HG02642 (cell line): ENCODE measurements at regions not wholly inside any gene's neighbourhood (a gene's known extent, or its start where the extent isn't known, plus 50 kb on each side); places are given as distances from the start of the nearest gene placed in this dataset.
A peak's percentile ranks its signal among the peaks of the same experiment; 100 is the strongest.

Experiments used
- ATAC-seq: cut with Tn5 transposase; IDR thresholded peaks from one replicate; pipeline ENCODE4 v1.9.1; 2021; ENCODE audit warnings: mild to moderate bottlenecking; ENCODE audit not compliant: unreplicated experiment, poor library complexity

DNA sequence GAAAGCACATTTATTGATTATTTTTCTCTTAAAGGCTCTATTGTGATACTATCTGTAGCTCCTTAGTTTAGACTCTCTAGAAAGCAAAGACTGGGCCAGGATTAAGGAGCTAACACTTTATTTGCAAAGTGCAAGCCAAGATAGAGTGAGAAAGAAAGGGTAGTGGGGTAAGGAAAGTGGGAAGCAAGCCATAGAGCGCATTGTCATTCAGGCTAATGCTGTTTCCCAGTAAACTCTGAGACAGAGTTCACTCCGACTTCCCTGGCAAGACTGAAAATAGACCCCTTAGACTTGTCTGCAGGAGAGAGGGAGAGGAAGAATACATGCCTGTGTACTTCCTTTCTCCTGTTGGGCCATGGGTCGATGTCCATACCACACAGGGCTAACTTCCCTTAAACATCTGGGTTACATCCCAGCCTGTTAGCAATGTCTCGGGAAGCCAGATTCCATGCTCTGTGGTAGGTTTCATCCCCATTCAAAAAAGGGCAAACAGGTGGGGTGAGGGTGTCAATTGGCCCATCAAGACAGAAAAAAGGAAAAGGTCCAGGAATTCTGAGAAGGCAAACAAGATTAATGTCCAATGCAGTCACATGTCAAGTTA is 875.8 kb upstream of the CELF2 start:
- ATAC-seq: no peak

- ATAC-seq: no peak
Observed at GRCh38 chr10:10146604-10147003, 871.1 kb upstream of the CELF2 start.

- no peak for ATAC-seq
Observed at GRCh38 chr10:10149899-10150298, 867.8 kb upstream of the CELF2 start.

DNA sequence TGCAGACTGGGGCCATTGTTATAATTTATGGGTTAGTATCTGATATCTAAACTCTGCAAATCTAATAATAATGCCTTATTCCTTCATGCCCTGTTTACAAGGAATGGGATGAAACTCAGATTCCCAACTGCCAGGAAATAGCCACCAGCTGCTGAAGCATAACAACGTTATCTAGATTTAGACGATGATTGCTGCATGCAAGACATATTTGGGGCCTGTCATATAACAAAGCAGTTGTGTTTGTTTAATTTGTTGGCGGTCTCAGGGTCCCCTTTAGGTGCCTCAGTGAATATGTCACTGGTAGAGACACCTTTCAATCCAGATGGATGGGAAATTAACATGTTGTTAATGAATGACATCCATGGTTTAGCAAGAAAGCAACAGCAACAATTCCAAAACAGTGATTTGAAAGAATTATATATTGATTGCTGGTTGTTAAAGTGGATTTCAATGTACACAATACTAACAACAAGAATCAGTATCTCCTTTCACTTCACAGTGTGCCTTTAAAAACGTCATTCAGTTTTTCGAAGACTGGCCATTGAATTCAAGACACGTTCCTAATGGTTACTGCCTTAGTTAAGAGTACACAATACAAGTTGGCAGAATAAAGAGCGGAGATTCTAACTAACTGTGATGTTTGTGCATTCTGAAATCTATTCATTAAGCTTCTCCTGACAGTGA is 860.6 kb upstream of the CELF2 start:
- ATAC-seq: no peak

- no peak for ATAC-seq
Observed at GRCh38 chr10:10160821-10161312, 856.8 kb upstream of the CELF2 start.

GRCh38 chr10:10164848-10165247 is 852.8 kb upstream of the CELF2 start:
- no peak for ATAC-seq

- no peak for ATAC-seq
Observed at GRCh38 chr10:10165415-10165814, 852.3 kb upstream of the CELF2 start.

- ATAC-seq: no peak
Observed at GRCh38 chr10:10178476-10178875, 839.2 kb upstream of the CELF2 start.

- ATAC-seq: no peak
Observed at GRCh38 chr10:10193848-10194247, 823.8 kb upstream of the CELF2 start.

GRCh38 chr10:10196701-10197100 is 821.0 kb upstream of the CELF2 start:
- ATAC-seq: no peak

- no peak for ATAC-seq
Observed at GRCh38 chr10:10197423-10197822, 820.2 kb upstream of the CELF2 start.

DNA sequence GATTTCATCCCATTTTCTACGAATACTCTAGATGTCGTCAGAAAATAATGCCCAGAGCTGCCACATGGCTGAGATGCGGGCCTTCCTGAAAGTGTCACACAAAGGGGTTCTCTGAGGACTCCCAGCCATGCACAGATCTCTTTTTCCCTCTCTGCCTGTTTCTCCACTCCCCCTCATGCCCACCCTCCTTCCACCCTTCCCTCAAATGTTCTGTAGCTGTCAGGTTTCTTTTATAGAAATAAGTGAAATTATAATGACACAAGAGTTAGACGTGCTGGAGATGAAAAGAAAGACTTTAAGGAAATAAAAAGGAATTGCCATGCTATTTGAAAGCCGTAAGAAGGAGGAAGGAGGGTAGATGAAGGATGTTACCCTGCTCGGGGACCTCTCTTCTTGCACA is 819.3 kb upstream of the CELF2 start:
- ATAC-seq: no peak

DNA sequence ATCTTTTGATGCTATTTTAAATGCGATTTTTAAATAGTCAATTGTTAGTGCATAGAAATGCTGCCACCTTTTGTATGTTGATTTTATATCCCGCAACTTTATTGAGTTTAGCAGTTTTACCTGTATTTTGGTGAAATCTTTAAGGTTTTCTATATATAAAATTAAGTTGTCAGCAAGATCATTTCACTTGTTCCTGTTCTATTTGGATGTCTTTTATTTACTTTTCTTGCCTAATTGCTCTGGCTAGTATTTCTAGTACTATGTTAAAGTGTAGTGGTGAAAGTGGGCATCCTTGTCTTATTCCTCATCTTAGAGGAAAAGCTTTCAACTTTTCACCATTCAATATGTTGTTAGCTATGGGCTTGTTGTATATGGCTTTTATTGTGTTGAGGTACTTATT is 813.3 kb upstream of the CELF2 start:
- ATAC-seq: no peak

GRCh38 chr10:10205906-10206305 is 811.8 kb upstream of the CELF2 start:
- ATAC-seq: no peak

GRCh38 chr10:10207538-10207937 is 810.1 kb upstream of the CELF2 start:
- no peak for ATAC-seq

- no peak for ATAC-seq
Observed at GRCh38 chr10:10208196-10208595, 809.5 kb upstream of the CELF2 start.

DNA sequence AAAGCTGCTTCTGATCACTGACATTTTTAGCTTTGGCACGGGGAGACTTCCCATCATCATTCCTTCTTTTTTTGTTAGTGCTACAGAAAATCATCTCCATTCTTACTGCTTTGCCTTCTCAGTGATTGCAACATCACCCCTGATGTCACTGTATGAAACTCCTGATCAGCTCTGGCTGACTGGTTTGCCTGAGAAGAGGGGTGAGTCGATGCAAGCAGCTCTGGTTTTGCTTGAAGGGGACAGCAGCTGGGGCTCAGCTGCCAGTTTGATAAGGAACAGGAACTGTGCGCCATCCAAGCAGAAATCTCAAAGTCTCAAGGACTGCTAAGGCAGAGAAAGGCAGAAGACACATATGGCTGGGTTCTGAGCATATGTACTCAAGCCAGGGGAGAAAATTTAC is 808.5 kb upstream of the CELF2 start:
- no peak for ATAC-seq

DNA sequence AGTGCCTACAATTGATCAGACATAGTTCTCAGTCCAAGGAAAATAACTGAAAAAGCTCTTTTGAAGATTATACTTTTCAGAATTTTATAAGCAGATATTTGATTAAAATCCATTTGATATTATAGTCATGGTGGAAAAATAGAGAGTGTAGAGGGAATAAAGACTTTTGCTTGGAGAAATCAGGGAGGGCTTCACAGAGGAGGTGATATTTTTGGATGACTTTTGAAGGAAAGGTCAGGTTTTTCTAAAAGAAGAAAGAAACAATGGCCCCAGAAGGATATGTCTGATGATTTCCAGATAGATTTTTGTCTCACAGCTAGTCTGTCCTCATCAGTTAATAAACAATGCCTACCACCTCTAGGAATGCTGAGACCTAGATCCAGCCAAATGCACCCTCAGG is 806.3 kb upstream of the CELF2 start:
- ATAC-seq: no peak

- peak; percentile 83 for ATAC-seq
Observed at GRCh38 chr10:10213237-10213636, 804.4 kb upstream of the CELF2 start.

GRCh38 chr10:10222304-10222841 is 795.3 kb upstream of the CELF2 start:
- ATAC-seq: no peak

GRCh38 chr10:10223131-10223530 is 794.5 kb upstream of the CELF2 start:
- ATAC-seq: no peak

GRCh38 chr10:10225136-10225676 is 792.5 kb upstream of the CELF2 start:
- no peak for ATAC-seq
